ENCODE measurements at regions not wholly inside any gene's neighbourhood (a gene's known extent, or its start where the extent isn't known, plus 50 kb on each side); places are given as distances from the start of the nearest gene placed in this dataset.
A peak's percentile ranks its signal among the peaks of the same experiment; 100 is the strongest.

DNA sequence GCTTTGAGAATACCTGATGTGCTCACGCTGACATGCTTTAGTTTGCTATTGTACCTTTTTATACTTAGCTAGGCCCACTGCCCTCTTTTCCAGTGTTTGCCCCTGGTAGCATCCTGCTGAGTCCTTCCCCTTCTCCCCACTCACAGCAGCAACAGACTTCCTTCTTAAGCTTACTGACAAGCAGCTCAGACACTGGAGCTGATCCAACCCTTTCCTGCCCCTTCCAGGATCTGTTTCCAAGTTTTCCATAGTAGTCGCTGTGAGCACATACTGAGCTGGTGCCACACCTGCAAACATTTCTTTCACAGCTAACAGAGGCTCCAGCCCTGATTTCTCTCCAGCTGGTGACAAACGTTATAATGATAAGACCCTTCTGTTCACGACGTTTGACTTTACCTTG is 991.4 kb upstream of the CELF4 start:
- no peaks in the 10 kb centered on the region for H3K36me3 ChIP-seq (ENCODE audit: insufficient read depth)
- WGBS, result 50% methylated on average over 5 of the region's 5 CpGs
- no peak overlapping the region for H3K27ac ChIP-seq (ENCODE audit: low read depth)
- no peak for DNase-seq (ENCODE audit: extremely low spot score)
- no peaks in the 10 kb centered on the region for H3K4me1 ChIP-seq (ENCODE audit: insufficient read depth)
- H3K4me3 ChIP-seq (ENCODE audit: low read depth, low read length), result no peak overlapping the region

DNA sequence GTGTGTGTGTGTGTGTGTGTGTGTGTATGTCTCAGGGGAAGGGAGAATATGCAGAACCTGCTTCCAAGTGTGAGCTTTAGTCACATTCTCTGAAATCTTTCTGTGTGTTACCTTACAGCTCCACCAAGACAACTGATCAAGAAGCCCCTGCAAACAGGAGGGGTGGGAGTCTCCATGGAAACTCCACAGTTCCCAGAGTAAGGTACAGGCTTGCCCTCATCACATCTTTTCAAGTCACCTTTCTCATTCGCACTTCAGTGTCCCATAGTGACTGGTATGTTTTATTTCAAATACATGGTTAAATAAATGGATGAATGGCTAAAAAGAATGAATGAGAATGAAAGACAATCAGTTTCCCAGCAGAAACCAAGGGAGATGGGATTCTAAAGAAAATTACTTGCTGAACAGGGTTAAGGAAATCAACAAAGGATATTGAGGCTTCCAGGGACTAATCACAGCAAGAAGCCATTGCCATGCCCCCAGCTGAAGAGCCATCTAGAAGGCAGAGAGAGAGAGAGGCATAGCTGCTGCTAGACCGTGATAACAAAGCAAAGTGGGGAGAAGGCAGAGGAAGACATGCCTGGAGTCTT is 987.2 kb upstream of the CELF4 start:
- WGBS, result 93% methylated on average over 2 of the region's 2 CpGs
- H3K27ac ChIP-seq (ENCODE audit: low read depth), result no peak overlapping the region
- no peak for DNase-seq (ENCODE audit: extremely low spot score)

DNA sequence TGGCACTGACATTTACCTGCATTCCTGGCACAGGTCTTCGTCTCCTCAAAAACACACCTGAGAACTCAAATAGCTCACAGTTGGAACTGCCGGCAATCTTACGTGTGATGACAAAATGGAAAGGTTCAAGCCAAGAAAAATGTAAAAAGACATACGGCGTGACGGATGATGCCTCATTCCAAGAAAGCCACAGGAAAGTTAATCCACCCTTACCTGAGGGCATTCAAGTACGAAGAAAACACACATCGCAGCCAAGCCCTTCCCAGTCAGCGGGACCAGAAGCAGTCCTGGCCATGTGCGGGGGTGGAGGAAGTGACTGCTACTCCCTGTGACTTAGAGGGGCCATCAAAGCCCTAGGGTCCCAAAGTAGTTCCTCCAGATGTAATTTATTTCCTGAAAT is 986.3 kb upstream of the CELF4 start:
- 86% methylated on average over 10 of the region's 10 CpGs for WGBS
- H3K4me3 ChIP-seq (ENCODE audit: low read depth, low read length), result no peak overlapping the region
- no peaks in the 10 kb centered on the region for H3K36me3 ChIP-seq (ENCODE audit: insufficient read depth)
- no peaks in the 10 kb centered on the region for H3K4me1 ChIP-seq (ENCODE audit: insufficient read depth)
- DNase-seq (ENCODE audit: extremely low spot score), result no peak
- H3K27ac ChIP-seq (ENCODE audit: low read depth), result no peak overlapping the region

More for the DNA sequence above, 987.2 kb upstream of the CELF4 start:
- H3K4me3 ChIP-seq (ENCODE audit: low read depth, low read length), result no peak overlapping the region
- no peaks in the 10 kb centered on the region for H3K36me3 ChIP-seq (ENCODE audit: insufficient read depth)
- H3K4me1 ChIP-seq (ENCODE audit: insufficient read depth), result no peaks in the 10 kb centered on the region

DNA sequence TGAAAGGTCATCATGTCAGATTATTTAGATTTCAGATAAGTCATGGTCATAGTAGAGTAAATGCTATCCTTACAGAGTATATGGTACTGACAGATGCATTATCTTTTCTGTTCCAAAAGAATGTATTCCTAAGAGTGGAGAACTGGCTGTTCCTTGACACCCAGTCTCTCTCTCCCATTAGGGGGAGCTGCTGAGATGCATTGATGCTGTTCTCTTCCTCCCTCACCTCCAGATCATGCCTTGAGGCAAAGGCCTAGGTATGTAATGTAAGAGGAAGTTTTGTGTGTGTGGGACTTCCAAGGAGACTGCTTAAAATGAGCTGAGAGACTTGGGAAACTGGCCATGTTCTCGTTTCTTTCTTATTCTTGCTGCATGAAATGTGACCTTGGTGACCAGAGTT is 979.5 kb upstream of the CELF4 start:
- whole genome bisulfite sequencing, result 83% methylated on average over 1 of the region's 1 CpG
- no peak overlapping the region for H3K27ac ChIP-seq (ENCODE audit: low read depth)
- no peak overlapping the region for H3K4me3 ChIP-seq (ENCODE audit: low read depth, low read length)
- DNase-seq (ENCODE audit: extremely low spot score), result no peak
- no peaks in the 10 kb centered on the region for H3K36me3 ChIP-seq (ENCODE audit: insufficient read depth)
- no peaks in the 10 kb centered on the region for H3K4me1 ChIP-seq (ENCODE audit: insufficient read depth)

DNA sequence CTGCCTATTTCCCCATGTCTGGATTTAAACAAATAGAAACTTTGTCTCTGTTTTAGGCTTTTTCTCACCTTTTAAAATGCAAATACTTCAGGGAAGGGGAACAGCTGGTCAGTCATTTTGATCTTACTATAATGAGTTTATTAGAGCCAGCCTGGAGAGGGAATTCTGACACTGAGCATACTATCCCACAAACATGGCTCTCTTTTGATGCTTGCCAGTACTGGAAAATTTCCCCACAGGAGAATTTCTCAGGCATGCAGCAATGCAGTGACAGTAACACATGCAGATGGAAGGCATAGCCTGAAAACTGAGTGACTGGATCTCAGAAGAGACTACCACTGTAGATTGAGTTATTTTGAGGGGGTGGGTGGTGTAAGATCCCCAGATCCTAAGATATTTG is 974.3 kb upstream of the CELF4 start:
- DNase-seq (ENCODE audit: extremely low spot score), result no peak
- Histone ChIP-seq H3K27ac (ENCODE audit: low read depth) (no peak overlapping the region), H3K36me3 (ENCODE audit: insufficient read depth) (no peaks in the 10 kb centered on the region), H3K4me3 (ENCODE audit: low read depth, low read length) (no peak overlapping the region), H3K4me1 (ENCODE audit: insufficient read depth) (no peaks in the 10 kb centered on the region)

DNA sequence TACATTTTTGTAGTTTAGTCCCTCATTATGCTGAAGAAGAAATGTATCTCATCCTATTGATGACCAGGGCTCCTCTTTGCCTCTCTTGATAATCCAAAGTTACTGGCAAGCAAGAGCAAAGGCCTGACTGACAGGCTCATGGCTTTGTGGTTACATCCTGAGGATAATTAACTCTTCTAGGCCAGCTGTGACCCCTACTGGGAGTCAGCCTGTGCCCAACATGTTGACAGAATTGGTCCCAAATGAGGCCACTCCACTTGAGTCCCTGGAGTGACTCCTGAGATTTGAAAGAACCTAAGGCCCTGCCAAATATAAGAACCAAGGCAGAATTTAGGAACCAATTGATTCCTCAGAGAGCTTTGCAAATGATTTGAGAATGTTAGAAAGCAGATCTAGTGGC is 973.8 kb upstream of the CELF4 start:
- no peak overlapping the region for H3K27ac ChIP-seq (ENCODE audit: low read depth)
- no peaks in the 10 kb centered on the region for H3K4me1 ChIP-seq (ENCODE audit: insufficient read depth)
- H3K4me3 ChIP-seq (ENCODE audit: low read depth, low read length), result no peak overlapping the region
- no peaks in the 10 kb centered on the region for H3K36me3 ChIP-seq (ENCODE audit: insufficient read depth)
- DNase-seq (ENCODE audit: extremely low spot score), result no peak

DNA sequence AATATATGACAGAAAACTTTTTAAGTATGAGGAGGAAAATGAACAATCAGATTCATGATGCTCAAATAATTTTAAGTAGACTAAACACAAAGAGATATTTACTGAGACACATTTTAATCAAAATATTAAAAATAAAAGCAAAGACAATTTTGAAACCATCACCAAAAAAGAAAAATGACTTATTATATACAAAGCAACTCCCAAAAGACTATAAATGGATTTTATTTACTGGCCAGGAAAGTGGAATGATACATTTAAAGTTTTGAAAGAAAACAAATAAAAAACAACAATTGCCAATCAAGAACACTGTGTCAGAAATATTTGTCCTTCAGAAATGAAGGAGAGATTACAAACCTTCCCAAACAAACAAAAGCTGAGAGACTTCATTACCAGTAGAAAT is 968.5 kb upstream of the CELF4 start:
- no peak overlapping the region for H3K27ac ChIP-seq (ENCODE audit: low read depth)
- H3K4me1 ChIP-seq (ENCODE audit: insufficient read depth), result no peaks in the 10 kb centered on the region
- no peaks in the 10 kb centered on the region for H3K36me3 ChIP-seq (ENCODE audit: insufficient read depth)
- DNase-seq (ENCODE audit: extremely low spot score), result no peak
- H3K4me3 ChIP-seq (ENCODE audit: low read depth, low read length), result no peak overlapping the region

DNA sequence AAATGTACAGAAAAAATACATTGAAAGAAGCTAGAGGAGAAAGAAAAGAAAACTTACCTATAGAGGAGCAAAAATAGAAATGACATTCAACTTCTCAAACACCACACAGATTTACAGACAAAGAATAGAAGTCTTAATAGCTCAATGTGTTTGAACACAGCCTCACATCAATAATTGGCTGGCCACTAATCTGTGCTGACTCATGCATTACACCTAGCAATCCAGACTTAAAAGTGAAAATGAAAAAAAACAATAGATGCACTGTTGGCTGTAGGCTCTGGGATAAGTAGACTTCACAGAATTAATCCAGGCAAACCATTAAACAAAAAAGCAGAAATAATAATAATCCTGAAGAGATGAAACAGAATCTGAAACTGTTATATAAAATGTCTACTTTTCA is 961.3 kb upstream of the CELF4 start:
- Histone ChIP-seq H3K36me3 (ENCODE audit: insufficient read depth) (no peaks in the 10 kb centered on the region), H3K27ac (ENCODE audit: low read depth) (no peak overlapping the region), H3K4me1 (ENCODE audit: insufficient read depth) (no peaks in the 10 kb centered on the region), H3K4me3 (ENCODE audit: low read depth, low read length) (no peak overlapping the region)
- no peak for DNase-seq (ENCODE audit: extremely low spot score)

DNA sequence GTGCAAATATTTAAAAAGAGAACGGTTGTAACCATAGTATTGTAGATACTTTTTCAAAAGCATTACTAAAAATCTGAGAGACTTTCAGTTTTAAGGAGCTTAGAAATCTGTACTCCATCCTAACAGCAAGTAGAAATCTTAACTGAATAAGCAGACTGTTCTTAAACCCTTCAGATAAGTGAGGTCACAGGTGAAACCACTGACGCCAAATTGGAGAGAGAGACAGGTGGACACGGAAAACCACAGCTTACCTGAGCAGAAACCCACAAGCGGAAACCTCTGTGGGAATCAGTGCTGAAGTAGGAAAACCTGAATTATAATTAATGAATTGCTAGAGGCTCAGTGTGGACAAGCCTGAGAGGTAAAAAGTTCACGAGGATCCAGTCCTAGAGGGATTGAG is 959.4 kb upstream of the CELF4 start:
- Histone ChIP-seq H3K27ac (ENCODE audit: low read depth) (no peak overlapping the region), H3K4me3 (ENCODE audit: low read depth, low read length) (no peak overlapping the region), H3K4me1 (ENCODE audit: insufficient read depth) (no peaks in the 10 kb centered on the region), H3K36me3 (ENCODE audit: insufficient read depth) (no peaks in the 10 kb centered on the region)
- WGBS, result 70% methylated on average over 5 of the region's 5 CpGs
- DNase-seq (ENCODE audit: extremely low spot score), result no peak

DNA sequence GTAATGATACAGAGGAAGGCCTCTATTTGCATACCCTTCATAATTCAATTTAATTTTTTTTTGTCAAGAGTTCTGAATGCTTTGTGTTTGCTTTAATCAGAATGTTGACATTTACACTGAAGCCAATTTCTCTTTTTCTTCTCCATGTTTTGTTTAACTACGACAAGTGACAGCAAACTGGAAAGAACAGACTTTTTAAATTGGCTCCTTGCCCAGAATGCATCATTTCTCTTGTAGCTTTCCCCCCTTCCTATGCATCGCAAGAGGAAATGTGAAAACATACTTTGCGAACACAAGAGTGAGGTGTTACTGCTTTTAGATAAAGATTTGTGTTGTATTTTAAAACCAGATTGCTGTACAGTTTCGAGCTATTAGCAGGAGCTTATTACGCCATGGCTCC is 955.2 kb upstream of the CELF4 start:
- H3K36me3 ChIP-seq (ENCODE audit: insufficient read depth), result no peaks in the 10 kb centered on the region
- peak; percentile 13 for DNase-seq (ENCODE audit: extremely low spot score)
- no peaks in the 10 kb centered on the region for H3K4me1 ChIP-seq (ENCODE audit: insufficient read depth)
- H3K4me3 ChIP-seq (ENCODE audit: low read depth, low read length), result no peak overlapping the region
- WGBS, result 60% methylated on average over 5 of the region's 5 CpGs
- H3K27ac ChIP-seq (ENCODE audit: low read depth), result no peak overlapping the region

DNA sequence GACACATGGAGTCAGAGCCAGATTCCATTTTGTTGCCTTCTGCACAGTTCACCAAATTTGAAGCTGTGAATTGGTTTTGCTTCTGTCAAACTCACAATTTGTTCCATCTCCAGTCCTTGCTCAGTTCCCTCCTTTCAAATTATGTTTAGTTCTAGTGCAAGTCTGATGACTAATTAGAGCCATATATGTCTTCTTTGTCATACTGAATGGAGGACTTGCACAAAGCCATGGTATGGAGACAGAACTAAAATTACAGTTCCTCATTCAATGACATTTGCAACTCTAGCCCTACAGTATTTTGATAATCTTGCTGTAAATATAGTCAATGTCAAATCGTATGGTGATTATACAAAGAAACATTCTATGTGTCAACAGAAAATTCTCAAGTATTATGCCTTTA is 936.9 kb upstream of the CELF4 start:
- no peak overlapping the region for H3K4me3 ChIP-seq (ENCODE audit: low read depth, low read length)
- DNase-seq (ENCODE audit: extremely low spot score), result no peak
- WGBS, result 83% methylated on average over 1 of the region's 1 CpG
- no peaks in the 10 kb centered on the region for H3K4me1 ChIP-seq (ENCODE audit: insufficient read depth)
- H3K27ac ChIP-seq (ENCODE audit: low read depth), result no peak overlapping the region
- no peaks in the 10 kb centered on the region for H3K36me3 ChIP-seq (ENCODE audit: insufficient read depth)

DNA sequence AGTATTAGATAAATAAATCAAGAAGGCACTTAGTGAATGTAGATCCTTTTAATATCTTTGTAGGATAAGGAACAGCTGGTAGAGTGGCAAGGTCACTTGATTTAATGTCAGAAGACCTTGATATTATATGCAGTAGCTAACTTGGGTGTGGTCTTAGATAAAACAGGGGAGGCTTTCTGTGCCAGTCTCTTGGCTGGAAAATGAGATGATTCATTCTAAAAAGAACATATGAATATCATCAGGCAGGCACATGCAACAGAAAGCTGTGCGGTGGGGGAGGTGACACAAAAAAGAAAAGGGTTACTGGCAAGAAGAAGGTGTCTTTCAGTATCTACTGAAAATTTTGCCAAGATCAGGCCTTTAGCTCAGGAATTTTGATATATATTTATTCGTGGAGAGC is 931.7 kb upstream of the CELF4 start:
- no peak for DNase-seq (ENCODE audit: extremely low spot score)
- no peak overlapping the region for H3K27ac ChIP-seq (ENCODE audit: low read depth)
- no peaks in the 10 kb centered on the region for H3K36me3 ChIP-seq (ENCODE audit: insufficient read depth)
- WGBS, result 68% methylated on average over 2 of the region's 2 CpGs
- H3K4me1 ChIP-seq (ENCODE audit: insufficient read depth), result no peaks in the 10 kb centered on the region
- no peak overlapping the region for H3K4me3 ChIP-seq (ENCODE audit: low read depth, low read length)

DNA sequence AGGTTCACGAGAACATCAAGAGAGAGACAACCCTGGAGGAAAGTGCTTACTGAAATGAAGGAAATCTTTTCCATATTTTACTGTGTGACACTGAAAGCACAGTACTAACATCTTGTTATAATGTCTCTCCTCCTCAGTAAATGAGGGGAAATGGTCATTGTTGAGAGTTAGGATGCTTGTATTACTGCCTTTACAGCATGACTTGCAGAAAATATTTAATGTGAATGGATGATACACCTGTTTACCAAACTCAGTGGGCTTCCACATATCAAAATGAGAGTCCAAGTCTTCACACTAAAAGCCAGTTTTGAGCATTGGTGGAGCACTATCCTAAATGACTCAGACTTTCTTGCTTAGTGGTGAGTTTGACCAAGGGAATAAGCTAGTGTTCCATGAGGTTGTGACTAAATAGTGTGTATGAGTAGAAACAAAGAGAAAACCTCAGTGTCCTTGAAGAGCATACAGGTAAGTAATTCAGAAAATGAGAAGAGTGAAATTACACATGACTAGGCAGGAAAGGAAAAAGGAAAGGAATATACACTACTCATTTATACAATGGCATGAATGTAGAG is 930.7 kb upstream of the CELF4 start:
- 88% methylated on average over 1 of the region's 1 CpG for WGBS
- H3K4me3 ChIP-seq (ENCODE audit: low read depth, low read length), result no peak overlapping the region
- no peak for DNase-seq (ENCODE audit: extremely low spot score)
- H3K4me1 ChIP-seq (ENCODE audit: insufficient read depth), result no peaks in the 10 kb centered on the region
- no peak overlapping the region for H3K27ac ChIP-seq (ENCODE audit: low read depth)
- H3K36me3 ChIP-seq (ENCODE audit: insufficient read depth), result no peaks in the 10 kb centered on the region

DNA sequence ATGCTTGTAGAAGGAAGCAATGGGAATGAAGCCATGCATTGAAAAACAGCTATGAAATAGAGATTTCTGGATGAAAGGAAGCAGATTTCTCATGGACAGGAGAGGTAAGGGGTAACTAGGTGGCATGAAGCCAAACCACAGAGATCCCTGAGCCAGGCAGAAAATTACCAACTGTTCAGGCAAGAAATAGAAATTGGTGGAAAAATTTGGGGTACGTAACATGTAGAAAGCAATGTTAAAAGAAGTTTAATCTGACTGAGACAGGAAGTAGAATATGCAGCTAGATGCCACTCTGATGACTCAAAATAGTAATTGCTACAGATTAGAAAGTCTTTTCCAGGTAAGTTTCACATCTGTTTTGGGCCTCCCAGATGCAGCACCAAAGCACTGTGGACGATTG is 928.5 kb upstream of the CELF4 start:
- DNase-seq (ENCODE audit: extremely low spot score), result no peak
- H3K4me1 ChIP-seq (ENCODE audit: insufficient read depth), result no peaks in the 10 kb centered on the region
- WGBS, result 23% methylated on average over 2 of the region's 2 CpGs
- no peak overlapping the region for H3K4me3 ChIP-seq (ENCODE audit: low read depth, low read length)
- no peaks in the 10 kb centered on the region for H3K36me3 ChIP-seq (ENCODE audit: insufficient read depth)
- H3K27ac ChIP-seq (ENCODE audit: low read depth), result no peak overlapping the region

DNA sequence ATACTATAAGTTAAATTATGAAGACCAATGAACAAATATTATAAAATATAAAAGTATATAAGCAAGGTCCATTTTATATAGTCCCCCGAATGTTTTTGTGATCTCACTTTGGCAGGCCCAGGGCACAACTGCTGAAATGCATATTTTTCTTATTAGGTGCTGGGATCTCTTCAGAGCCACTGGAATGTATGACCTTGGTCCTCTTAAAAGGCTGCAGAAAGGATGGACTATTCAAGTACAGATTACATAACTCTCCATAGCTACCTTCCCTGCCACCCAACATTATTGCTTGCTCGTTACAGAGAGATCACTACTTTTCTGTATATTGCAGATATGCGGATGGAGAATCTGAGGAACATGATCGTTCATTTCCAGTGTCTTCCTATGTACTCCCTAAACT is 925.6 kb upstream of the CELF4 start:
- H3K4me1 ChIP-seq (ENCODE audit: insufficient read depth), result no peaks in the 10 kb centered on the region
- WGBS, result 82% methylated on average over 4 of the region's 4 CpGs
- no peak for DNase-seq (ENCODE audit: extremely low spot score)

More for the DNA sequence above, 925.6 kb upstream of the CELF4 start:
- Histone ChIP-seq H3K27ac (ENCODE audit: low read depth) (no peak overlapping the region), H3K36me3 (ENCODE audit: insufficient read depth) (no peaks in the 10 kb centered on the region), H3K4me3 (ENCODE audit: low read depth, low read length) (no peak overlapping the region)
